Cardiac fibroblast (primary cell): ENCODE measurements at regions not wholly inside any gene's neighbourhood (a gene's known extent, or its start where the extent isn't known, plus 50 kb on each side); places are given as distances from the start of the nearest gene placed in this dataset.

Source experiments
- DNase-seq, 2 donors: peaks; one replicate each; pipeline versions ENCODE4 v3.0.0 to v3.0.0-alpha.2; 2010; ENCODE audit warnings: low read depth in 2 of 2
- H3K4me3 ChIP-seq, 2 donors: replicated peaks in 1 of 2; 1 replicate in 1 of 2; 2 replicates in 1 of 2; pipeline ENCODE4 v1.5.1; 2011; ENCODE audit warnings: low read depth in 2 of 2, low read length in 2 of 2, mild to moderate bottlenecking in 2 of 2, moderate library complexity in 1 of 2
- CTCF ChIP-seq: IDR thresholded peaks from one replicate; pipeline ENCODE4 v1.5.1; 2011; ENCODE audit warnings: low read depth, mild to moderate bottlenecking, low read length, inconsistent platforms

GRCh38 chr18:6636091-6636490 lies 93.4 kb upstream of the ARHGAP28 start:
- no peak overlapping the region for H3K4me3 ChIP-seq
- DNase-seq = no peak
- TF ChIP-seq CTCF = no peak

DNA sequence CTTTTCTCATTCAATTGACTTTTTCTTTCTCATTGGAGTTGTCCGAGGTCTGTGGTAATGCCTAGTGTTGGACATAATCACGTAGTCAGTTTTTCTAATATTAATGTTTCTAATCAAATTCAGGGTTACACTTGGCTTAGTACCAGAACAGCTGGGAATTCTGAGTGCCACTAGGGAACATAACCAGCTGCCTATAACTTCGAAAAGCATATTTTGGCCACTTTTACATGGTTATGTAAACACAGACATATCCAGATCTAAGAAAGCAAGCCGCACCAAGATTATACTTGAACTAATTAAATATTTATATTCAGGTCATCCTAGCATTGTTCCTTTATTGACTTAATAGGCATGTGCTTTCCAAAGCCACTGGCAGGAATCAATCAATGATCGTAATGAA lies 91.1 kb upstream of the ARHGAP28 start:
- no peak for DNase-seq
- no peak for TF ChIP-seq CTCF
- H3K4me3 ChIP-seq = no peak overlapping the region

- no peak for DNase-seq
- TF ChIP-seq CTCF = no peak
- no peak overlapping the region for H3K4me3 ChIP-seq
Measured at GRCh38 chr18:6639305-6639704, 90.2 kb upstream of the ARHGAP28 start.

DNA sequence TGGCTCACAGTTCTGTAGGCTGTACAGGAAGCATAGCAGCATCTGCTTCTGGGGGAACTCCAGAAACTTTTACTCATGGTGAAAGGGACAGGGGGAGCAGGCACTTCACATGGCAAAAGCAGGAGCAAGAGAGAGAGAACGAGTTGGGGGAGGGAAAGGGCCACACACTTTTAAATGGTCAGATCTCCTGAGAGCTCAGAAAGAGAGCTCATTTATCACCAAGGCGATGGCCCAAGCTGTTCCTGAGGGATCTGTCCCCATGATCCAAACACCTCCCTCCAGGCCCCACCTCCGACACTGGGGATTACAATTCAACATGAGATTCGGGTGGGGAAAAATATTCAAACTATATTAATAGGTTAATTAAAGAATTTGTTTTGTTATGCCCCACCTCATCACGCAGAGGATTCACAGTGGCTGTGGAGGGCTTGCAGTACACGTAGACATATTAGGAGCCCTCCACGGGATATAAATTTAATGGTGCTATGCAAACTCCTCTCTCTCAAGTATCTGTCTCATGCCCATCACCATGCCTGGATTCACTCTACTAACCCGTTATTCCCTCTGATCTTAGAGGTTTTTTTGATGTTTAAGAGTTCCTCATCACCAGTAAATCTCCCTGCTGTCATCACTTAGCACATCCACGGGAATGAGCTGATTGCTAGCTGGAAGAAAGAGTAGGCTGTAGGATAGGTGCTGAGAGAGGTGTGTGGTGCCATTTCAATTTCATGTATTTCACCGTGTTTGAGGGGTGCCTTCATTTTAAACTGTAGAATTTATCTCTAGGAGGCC lies 84.5 kb upstream of the ARHGAP28 start:
- TF ChIP-seq CTCF = no peak
- no peak for DNase-seq
- H3K4me3 ChIP-seq = no peak overlapping the region

- TF ChIP-seq CTCF = no peak
- H3K4me3 ChIP-seq = no peak overlapping the region
- no peak for DNase-seq
Measured at GRCh38 chr18:6646801-6647200, 82.7 kb upstream of the ARHGAP28 start.

- no peak overlapping the region for H3K4me3 ChIP-seq
- DNase-seq = peak in 1 of 2 donors; percentile 46
- TF ChIP-seq CTCF = no peak
Measured at GRCh38 chr18:6648581-6648980, 80.9 kb upstream of the ARHGAP28 start.
